HCEC 1CT (cell line): ENCODE measurements at regions not wholly inside any gene's neighbourhood (a gene's known extent, or its start where the extent isn't known, plus 50 kb on each side); places are given as distances from the start of the nearest gene placed in this dataset.

Experiments used
- DNase-seq: peaks from one replicate; pipeline ENCODE4 v3.0.0-alpha.2; 2017

- peak; percentile 79 for DNase-seq
These were observed 114.6 kb upstream of the ADAMTSL1 start for GRCh38 chr9:18359335-18359734.

GRCh38 chr9:18360005-18360404 lies 113.9 kb upstream of the ADAMTSL1 start:
- DNase-seq: no peak

DNA sequence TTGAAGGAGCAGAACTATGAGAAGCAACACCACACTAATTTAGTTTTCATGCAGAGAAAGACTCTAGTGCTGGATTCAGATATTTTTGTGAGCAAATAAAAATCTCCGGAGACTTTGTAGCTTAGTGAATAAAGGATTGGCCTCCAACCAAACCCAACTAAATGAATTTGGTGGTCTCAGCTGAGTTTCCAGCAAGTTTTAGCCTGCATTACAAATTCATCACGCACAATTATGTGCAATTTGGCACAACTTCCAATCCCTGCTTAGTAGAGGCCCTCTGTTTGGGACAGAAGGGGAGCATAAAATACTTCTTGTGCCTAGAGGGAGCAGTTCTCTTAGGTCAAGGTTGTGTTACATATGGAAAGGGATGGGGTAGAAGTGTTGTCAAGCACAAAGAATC lies 112.3 kb upstream of the ADAMTSL1 start:
- no peak for DNase-seq

- DNase-seq: no peak
These were observed 111.8 kb upstream of the ADAMTSL1 start for GRCh38 chr9:18362166-18362565.

DNA sequence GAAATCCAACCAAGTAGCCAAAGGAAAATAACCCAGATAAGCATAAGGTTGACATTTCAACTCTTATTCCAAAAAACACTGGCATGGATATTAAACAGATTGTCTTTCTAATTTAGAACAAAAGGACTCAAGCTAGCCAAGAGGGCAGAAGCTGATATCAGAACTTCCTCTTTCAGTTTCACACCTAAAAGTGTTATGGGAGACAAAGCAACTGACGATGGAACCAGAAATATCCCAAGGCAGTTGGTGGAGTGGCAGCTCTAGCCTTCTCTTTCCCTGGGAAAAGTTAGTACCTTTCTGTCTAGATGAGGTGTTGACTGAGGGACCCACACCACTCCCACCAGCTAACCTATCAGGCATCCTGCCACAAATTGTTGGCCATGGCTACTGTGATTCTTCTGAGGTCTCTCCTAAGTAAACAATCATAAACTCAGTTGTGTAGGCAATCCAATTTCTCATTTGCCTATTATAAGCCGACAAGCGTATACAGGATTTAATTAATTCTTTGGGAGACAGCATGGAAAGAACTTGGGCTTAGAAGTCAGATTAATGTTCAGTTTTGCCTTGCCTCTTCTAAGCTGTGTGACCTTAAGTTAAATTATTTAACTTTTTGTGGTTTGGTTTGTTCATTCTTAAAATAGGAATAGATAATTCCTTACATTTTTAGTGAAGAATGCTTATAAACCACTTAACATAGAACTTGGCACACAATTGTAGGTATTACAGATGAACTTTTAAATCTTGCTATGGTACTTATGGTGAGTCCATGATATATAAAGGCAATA lies 110.9 kb upstream of the ADAMTSL1 start:
- DNase-seq: peak; percentile 60

DNA sequence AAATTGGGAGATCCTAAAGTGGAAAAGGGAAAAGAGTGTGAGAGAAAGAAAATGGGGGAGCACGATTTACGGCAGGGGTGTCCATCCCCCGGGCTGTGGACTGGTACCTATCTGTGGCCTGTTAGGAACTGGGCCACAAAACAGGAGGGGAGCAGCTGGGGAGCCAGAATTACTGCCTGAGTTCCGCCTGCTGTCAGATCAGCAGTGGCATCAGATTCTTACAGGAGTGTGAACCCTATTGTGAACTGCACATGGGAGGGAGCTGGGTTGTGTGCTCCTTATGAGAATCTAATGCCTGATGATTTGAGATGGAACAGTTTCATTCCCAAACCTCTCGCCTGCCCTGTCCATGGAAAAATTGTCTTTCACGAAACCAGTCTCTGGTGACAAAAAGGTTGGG lies 108.3 kb upstream of the ADAMTSL1 start:
- DNase-seq: no peak

GRCh38 chr9:18366184-18366583 lies 107.8 kb upstream of the ADAMTSL1 start:
- no peak for DNase-seq

DNA sequence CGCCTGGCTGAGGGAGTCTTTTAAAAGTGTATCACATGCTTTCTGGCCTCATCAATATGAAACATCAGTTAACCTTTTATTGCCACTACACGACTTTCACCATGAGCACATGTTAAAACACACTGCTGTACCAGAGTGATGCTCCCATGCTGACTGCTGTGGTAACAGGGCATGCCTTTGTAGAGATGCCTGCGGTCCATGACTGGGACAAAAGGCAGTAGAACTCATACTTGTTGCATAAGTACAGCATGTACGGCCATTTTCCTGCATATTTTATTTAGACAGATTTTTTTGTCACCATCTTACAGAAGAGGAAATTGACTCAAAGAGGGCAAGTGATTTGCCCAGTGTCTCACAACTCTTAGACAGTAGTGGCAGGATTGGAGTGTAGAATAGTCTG lies 105.7 kb upstream of the ADAMTSL1 start:
- DNase-seq: no peak

GRCh38 chr9:18371141-18371540 lies 102.8 kb upstream of the ADAMTSL1 start:
- no peak for DNase-seq

- DNase-seq: no peak
These were observed 102.3 kb upstream of the ADAMTSL1 start for GRCh38 chr9:18371621-18372020.

GRCh38 chr9:18379073-18379811 lies 94.7 kb upstream of the ADAMTSL1 start:
- DNase-seq: peak; percentile 85

DNA sequence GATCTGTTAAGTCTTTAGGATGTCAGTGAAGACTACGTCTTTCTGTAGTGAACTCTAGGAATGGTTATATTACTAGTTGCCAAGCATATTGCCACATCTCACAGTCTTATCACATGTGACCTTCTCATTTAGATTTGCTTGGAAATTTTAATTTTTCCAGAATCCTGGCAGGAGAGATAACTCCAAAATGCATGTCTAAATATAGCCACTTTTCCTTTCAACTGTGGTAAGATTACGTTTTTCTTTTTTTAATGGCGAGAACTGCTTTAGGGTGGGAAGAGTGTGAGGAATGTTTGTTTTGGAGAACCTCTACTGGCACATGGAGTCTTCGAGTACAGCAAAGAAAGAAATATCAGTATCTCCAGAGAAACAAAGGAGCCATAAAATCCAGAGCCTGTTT lies 91.7 kb upstream of the ADAMTSL1 start:
- DNase-seq: no peak

DNA sequence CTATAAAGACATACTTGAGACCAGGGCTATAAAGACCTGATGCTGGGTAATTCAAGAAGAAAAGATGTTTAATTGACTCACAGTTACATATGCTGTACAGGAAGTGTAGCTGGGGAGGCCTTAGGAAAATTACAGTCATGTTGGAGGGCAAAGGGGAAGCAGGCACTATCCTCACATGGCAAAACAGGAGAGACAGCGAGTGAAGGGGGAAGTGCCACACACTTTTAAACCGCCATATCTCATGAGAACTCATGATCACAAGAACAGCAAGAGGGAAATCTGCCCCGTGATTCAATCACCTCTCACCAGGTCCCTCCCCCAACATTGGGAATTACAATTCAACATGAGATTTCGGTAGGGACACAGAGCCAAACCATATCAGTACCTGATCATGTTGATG lies 89.9 kb upstream of the ADAMTSL1 start:
- DNase-seq: peak; percentile 30

GRCh38 chr9:18385696-18386490 lies 88.1 kb upstream of the ADAMTSL1 start:
- no peak for DNase-seq

GRCh38 chr9:18390393-18390792 lies 83.6 kb upstream of the ADAMTSL1 start:
- DNase-seq: peak; percentile 3

DNA sequence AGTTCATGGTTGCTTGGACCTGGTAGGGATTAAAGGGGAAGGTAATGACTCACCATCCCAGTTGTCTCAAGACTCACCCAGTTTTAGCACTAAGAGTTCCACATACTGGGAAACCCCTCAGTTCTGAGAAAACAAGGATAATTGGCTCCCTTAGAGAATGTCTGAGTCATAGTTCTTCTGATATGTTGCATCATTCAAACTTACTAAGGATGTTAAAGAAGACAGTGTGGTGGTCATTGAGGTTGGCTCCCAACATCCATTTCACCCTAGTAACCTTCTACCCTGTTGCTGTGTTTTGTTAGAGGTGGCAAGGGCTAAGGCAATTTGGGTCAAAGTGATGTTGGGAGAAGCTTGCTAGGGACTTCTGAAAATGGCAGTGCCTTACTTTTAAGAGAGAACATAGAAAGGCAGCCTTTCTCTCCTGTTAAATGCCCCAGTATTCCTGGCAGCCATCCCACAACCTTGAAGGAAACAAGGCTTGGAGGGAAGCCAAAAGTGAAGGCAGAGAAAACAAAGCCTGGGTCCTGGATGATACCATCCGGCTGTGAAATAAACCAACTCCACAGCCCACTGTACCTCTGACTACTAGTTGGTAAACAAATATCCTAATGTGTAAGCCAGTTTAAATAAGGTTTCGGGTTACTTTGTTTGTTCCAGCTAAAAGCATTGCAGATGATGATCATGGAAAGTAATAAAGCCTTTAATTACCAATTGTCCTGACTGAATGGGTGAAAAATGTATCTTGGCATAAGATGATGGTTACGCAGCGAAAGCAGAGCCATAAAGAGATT lies 80.4 kb upstream of the ADAMTSL1 start:
- peak; percentile 95 for DNase-seq

DNA sequence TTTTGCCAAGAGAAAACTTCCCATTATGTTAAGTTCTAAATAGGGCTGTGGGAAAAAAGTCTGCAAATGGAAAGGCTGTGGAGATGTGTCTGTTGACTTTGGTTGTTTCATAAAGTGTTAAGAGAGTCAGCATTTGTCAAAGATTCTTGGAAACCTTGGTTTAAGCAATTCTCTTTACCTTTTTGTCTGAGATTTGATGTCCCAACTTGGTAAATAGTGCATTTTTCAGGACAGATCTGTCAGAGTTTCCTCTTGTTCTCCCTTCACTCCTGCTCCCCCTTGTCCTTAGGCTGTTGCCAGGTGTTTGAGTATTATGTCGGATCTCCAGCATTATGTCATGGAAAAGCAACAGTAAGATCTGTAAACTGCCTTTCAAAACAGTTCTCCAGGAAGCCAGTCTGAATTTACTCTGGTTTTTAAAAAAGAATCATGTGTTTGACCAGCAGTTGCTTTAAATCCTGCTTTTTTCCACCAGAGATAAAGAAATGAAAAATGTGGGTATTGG lies 79.1 kb upstream of the ADAMTSL1 start:
- no peak for DNase-seq

GRCh38 chr9:18396102-18396728 lies 77.7 kb upstream of the ADAMTSL1 start:
- peak; percentile 54 for DNase-seq

- DNase-seq: no peak
These were observed 76.9 kb upstream of the ADAMTSL1 start for GRCh38 chr9:18397076-18397475.

DNA sequence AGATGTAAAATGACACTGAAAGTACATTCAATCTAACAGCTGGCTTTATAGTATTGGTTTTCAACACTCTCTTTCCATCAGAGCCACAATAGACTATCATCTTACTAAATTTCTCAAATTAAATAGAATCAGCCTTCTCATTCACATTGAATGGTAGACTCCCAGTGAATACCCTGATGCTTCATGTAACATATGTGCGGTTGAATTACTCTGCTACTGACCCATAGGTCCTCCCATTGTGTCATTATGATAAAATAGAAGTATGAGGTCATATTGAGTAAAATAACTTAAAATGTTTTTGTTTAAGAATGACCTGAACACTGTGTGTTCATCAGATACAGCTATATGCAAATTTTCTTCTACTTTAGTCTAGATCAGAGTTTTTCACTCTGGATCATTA lies 75.9 kb upstream of the ADAMTSL1 start:
- DNase-seq: no peak

DNA sequence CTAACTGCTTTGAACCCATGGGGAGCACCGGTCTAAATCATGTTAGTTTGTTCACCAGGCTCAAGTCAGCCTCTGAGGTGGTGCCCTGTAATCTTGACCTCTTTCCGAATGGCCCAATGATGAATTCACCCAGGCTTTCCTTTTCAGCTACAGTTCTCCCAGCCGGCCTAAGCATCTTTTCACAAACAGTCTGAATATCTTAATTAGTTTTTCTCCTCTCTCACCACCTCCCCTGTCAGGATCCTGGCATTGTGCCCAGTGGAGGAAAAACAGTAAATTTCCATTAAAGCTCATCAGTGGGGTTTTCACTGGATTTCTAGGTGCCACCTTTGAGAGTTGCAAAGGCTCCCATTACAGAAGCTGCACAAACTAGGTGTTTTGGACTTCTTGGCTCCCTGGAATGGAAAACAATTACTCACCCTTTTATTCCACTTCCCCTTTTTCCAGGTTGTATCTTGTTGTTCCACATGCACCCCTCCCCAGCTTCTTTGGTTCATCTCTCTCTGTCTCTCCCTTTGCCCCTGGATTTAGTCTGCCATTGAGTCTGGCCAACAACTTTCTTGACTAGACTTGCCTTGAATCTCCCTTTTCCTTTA lies 69.4 kb upstream of the ADAMTSL1 start:
- no peak for DNase-seq

GRCh38 chr9:18405240-18405639 lies 68.7 kb upstream of the ADAMTSL1 start:
- DNase-seq: peak; percentile 31
